Neural cell (in vitro differentiated cells): ENCODE measurements at regions not wholly inside any gene's neighbourhood (a gene's known extent, or its start where the extent isn't known, plus 50 kb on each side); places are given as distances from the start of the nearest gene placed in this dataset.

Experiments used
- H2AFZ ChIP-seq: fragments of 200-600, 300-800 bp; sonication (generic), shearing (Covaris generic); 2 replicates; pipeline ENCODE4 v1.6.0; 2014; ENCODE audit warnings: low read depth, mild to moderate bottlenecking, antibody characterized with exemption, low read length, moderate library complexity
- H3F3A ChIP-seq: fragments of 200-600 bp; shearing (Covaris generic); 2 replicates; pipeline ENCODE4 v1.6.1; 2016; ENCODE audit warnings: mild to moderate bottlenecking, moderate library complexity, mixed read lengths, antibody characterized with exemption, low read length; ENCODE audit not compliant: insufficient read depth, poor library complexity, severe bottlenecking
- H3K27ac ChIP-seq: fragments of 200-600, 300-800 bp; sonication (generic), shearing (Covaris generic); 2 replicates; pipeline ENCODE4 v1.5.1; 2014; ENCODE audit warnings: mild to moderate bottlenecking, low read length, moderate library complexity
- H3K27me3 ChIP-seq: fragments of 300-800, 200-600 bp; sonication (generic), shearing (Covaris generic); 2 replicates; pipeline ENCODE4 v1.6.0; 2014; ENCODE audit warnings: mild to moderate bottlenecking, low read depth, low read length, moderate library complexity; ENCODE audit not compliant: insufficient read depth
- H3K36me3 ChIP-seq: fragments of 300-800, 200-600 bp; sonication (generic), shearing (Covaris generic); 2 replicates; pipeline ENCODE4 v1.5.1; 2014; ENCODE audit warnings: mild to moderate bottlenecking, antibody characterized with exemption, low read length, moderate library complexity; ENCODE audit not compliant: insufficient read depth
- H3K4me2 ChIP-seq: fragments of 300-800, 200-600 bp; sonication (generic), shearing (Covaris generic); 2 replicates; pipeline ENCODE4 v1.6.0; 2014; ENCODE audit warnings: mild to moderate bottlenecking, low read length
- H3K4me3 ChIP-seq: fragments of 300-800, 200-600 bp; sonication (generic), shearing (Covaris generic); 2 replicates; pipeline ENCODE4 v1.5.1; 2014; ENCODE audit warnings: mild to moderate bottlenecking, low read length, moderate library complexity
- H3K79me2 ChIP-seq: fragments of 200-600 bp; shearing (Covaris generic); replicated peaks from 2 replicates; pipeline ENCODE4 v1.6.0; 2014; ENCODE audit warnings: mild to moderate bottlenecking, low read length, moderate library complexity; ENCODE audit not compliant: insufficient read depth
- H3K9ac ChIP-seq: fragments of 300-800, 200-600 bp; sonication (generic), shearing (Covaris generic); 2 replicates; pipeline ENCODE4 v1.6.1; 2016; ENCODE audit warnings: mild to moderate bottlenecking, low read length, mixed read lengths
- H3K9me2 ChIP-seq: fragments of 200-600 bp; shearing (Covaris generic); 2 replicates; pipeline ENCODE4 v1.6.1; 2016; ENCODE audit warnings: mild to moderate bottlenecking, low read length, mixed read lengths; ENCODE audit not compliant: insufficient read depth
- H3K9me3 ChIP-seq: fragments of 200-600, 300-800 bp; sonication (generic), shearing (Covaris generic); 2 replicates; pipeline ENCODE4 v1.6.1; 2016; ENCODE audit warnings: mild to moderate bottlenecking, mixed run types, low read length, moderate library complexity, mixed read lengths
- H4K20me1 ChIP-seq: fragments of 200-600 bp; shearing (Covaris generic); 2 replicates; pipeline ENCODE4 v1.6.1; 2016; ENCODE audit warnings: mild to moderate bottlenecking, mixed run types; ENCODE audit not compliant: insufficient read depth
- CTCF ChIP-seq: fragments of 450-650 bp; IDR thresholded peaks from 2 replicates; pipeline ENCODE4 v1.5.1; 2014; ENCODE audit warnings: antibody characterized with exemption, mild to moderate bottlenecking, moderate library complexity; ENCODE audit not compliant: poor library complexity, severe bottlenecking
- EP300 ChIP-seq: fragments of 450-650 bp; conservative IDR thresholded peaks from 2 replicates; pipeline ENCODE4 v1.6.1; 2014; ENCODE audit warnings: antibody characterized with exemption, mild to moderate bottlenecking, moderate library complexity; ENCODE audit not compliant: poor library complexity, severe bottlenecking
- EZH2 ChIP-seq: fragments of 200-600, 300-800 bp; shearing (Covaris generic), sonication (generic); IDR thresholded peaks from 2 replicates; pipeline ENCODE4 v1.6.1; 2014; ENCODE audit warnings: antibody characterized with exemption, low read length, borderline replicate concordance, mild to moderate bottlenecking; ENCODE audit not compliant: insufficient read depth, poor library complexity, severe bottlenecking
- MXI1 ChIP-seq: fragments of 450-650 bp; conservative IDR thresholded peaks from 2 replicates; pipeline ENCODE4 v1.6.1; 2014; ENCODE audit warnings: antibody characterized with exemption, mild to moderate bottlenecking; ENCODE audit not compliant: poor library complexity, severe bottlenecking
- POLR2AphosphoS5 ChIP-seq: IDR thresholded peaks from 2 replicates; pipeline ENCODE4 v1.6.1; 2012
- RAD21 ChIP-seq: fragments of 450-650 bp; conservative IDR thresholded peaks from 2 replicates; pipeline ENCODE4 v1.6.1; 2014; ENCODE audit warnings: antibody characterized with exemption, mild to moderate bottlenecking, moderate library complexity
- REST ChIP-seq: IDR thresholded peaks from 2 replicates; pipeline ENCODE4 v1.6.1; 2012; ENCODE audit warnings: borderline replicate concordance
- SMC3 ChIP-seq: fragments of 450-650 bp; conservative IDR thresholded peaks from 2 replicates; pipeline ENCODE4 v1.6.1; 2014; ENCODE audit warnings: antibody characterized with exemption, mild to moderate bottlenecking, moderate library complexity; ENCODE audit not compliant: poor library complexity
- TAF1 ChIP-seq: IDR thresholded peaks from 2 replicates; pipeline ENCODE4 v1.6.1; 2012; ENCODE audit warnings: low read depth

GRCh38 chr2:2940702-2941101, 436.9 kb downstream of the EIPR1 start:
- TF ChIP-seq TAF1 (no peak), MXI1 (no peak), EP300 (no peak), EZH2 (no peak), CTCF (no peak), SMC3 (no peak), POLR2AphosphoS5 (no peak), RAD21 (no peak), REST (no peak)
- H3K9me2 ChIP-seq: no peaks in the 10 kb centered on the region
- no peaks in the 10 kb centered on the region for H3K27me3 ChIP-seq
- no peaks in the 10 kb centered on the region for H3K9me3 ChIP-seq
- no peak overlapping the region for H3K4me3 ChIP-seq
- H3F3A ChIP-seq: no peaks in the 10 kb centered on the region
- H2AFZ ChIP-seq: no peak overlapping the region
- H3K36me3 ChIP-seq: no peaks in the 10 kb centered on the region
- no peak overlapping the region for H3K27ac ChIP-seq
- no peaks in the 10 kb centered on the region for H3K79me2 ChIP-seq
- no peaks in the 10 kb centered on the region for H4K20me1 ChIP-seq
- no peak overlapping the region for H3K4me2 ChIP-seq
- no peak overlapping the region for H3K9ac ChIP-seq

GRCh38 chr2:2940061-2940460, 437.6 kb downstream of the EIPR1 start:
- TF ChIP-seq SMC3: no peak
- TF ChIP-seq TAF1: no peak
- no peak for TF ChIP-seq EZH2
- no peak for TF ChIP-seq REST
- TF ChIP-seq CTCF: no peak
- no peak for TF ChIP-seq MXI1
- no peak for TF ChIP-seq POLR2AphosphoS5
- no peak for TF ChIP-seq RAD21
- TF ChIP-seq EP300: no peak
- no peak overlapping the region for H2AFZ ChIP-seq
- H4K20me1 ChIP-seq: no peaks in the 10 kb centered on the region
- no peaks in the 10 kb centered on the region for H3K9me3 ChIP-seq
- no peaks in the 10 kb centered on the region for H3K79me2 ChIP-seq
- no peak overlapping the region for H3K9ac ChIP-seq
- H3K4me2 ChIP-seq: no peak overlapping the region
- H3K27ac ChIP-seq: no peak overlapping the region
- no peaks in the 10 kb centered on the region for H3K36me3 ChIP-seq
- no peaks in the 10 kb centered on the region for H3F3A ChIP-seq
- no peaks in the 10 kb centered on the region for H3K9me2 ChIP-seq
- H3K4me3 ChIP-seq: no peak overlapping the region
- no peaks in the 10 kb centered on the region for H3K27me3 ChIP-seq
